ENCODE measurements at regions not wholly inside any gene's neighbourhood (a gene's known extent, or its start where the extent isn't known, plus 50 kb on each side); places are given as distances from the start of the nearest gene placed in this dataset.

GRCh38 chr22:49100316-49100715 lies 727.4 kb downstream of the BRD1 start:
- no peaks in the 10 kb centered on the region for H3K79me1 ChIP-seq (ENCODE audit: low read depth in 1 of 2, low read length in 2 of 2)
- H2AK9ac ChIP-seq (replicated peaks; ENCODE audit: low read depth, low read length, poor library complexity): no peak overlapping the region
- H4K8ac ChIP-seq (ENCODE audit: low read depth in 2 of 2, low read length in 2 of 2): no peak overlapping the region
- no TSS peak for BruUV-seq (replicated peaks)
- no peak overlapping the region for H3K4me3 ChIP-seq (ENCODE audit: insufficient read depth, low read depth, low read length)
- no peaks in the 10 kb centered on the region for H3K36me3 ChIP-seq (ENCODE audit: control insufficient read depth, insufficient read depth, low read length)
- H3K4ac ChIP-seq (ENCODE audit: low read depth, low read length): no peak overlapping the region
- 55% methylated on average over 8 of the region's 9 CpGs; no CpG with 5 or more reads in 1 of the 2 experiments for WGBS, 2 experiments (ENCODE audit: extremely low coverage in 2 of 2, insufficient read length in 1 of 2)
- H2BK5ac ChIP-seq (ENCODE audit: low read depth, low read length, poor library complexity, severe bottlenecking): no peak overlapping the region
- no peak overlapping the region for H2BK15ac ChIP-seq (ENCODE audit: low read depth, low read length)
- H3K27ac ChIP-seq (ENCODE audit: insufficient read depth, low read length): no peak overlapping the region
- peaks cover 46% of the 10 kb centered on the region for H3K9me3 ChIP-seq (ENCODE audit: control insufficient read depth, insufficient read depth, low read length)
- H2BK120ac ChIP-seq (ENCODE audit: low read depth, low read length): no peak overlapping the region
- POLR2A ChIA-PET (ENCODE audit: unreplicated experiment): no interaction called here
- dilution Hi-C loops (cut with HindIII; ENCODE audit: low sequenced_read_pairs, unreplicated experiment) (no loop called here), in situ Hi-C loops (cut with MboI; ENCODE audit: low sequenced_read_pairs) (no loop called here), intact Hi-C loops (cut with micrococcal nuclease) (no loop called here)
- H4K20me1 ChIP-seq (ENCODE audit: insufficient read depth, low read length): no peaks in the 10 kb centered on the region
- H2BK20ac ChIP-seq (ENCODE audit: low read depth, low read length): no peak overlapping the region
- CTCF ChIA-PET: no interaction called here
- no peak overlapping the region for H2AK5ac ChIP-seq (ENCODE audit: low read depth, low read length)
- no peaks in the 10 kb centered on the region for H3K27me3 ChIP-seq (ENCODE audit: control insufficient read depth, insufficient read depth, low read length)
- H3K23ac ChIP-seq (ENCODE audit: low read depth, low read length): no peak overlapping the region
- H3K56ac ChIP-seq (ENCODE audit: extremely low read depth, insufficient read depth, low read length): no peak overlapping the region
- H3K9ac ChIP-seq (ENCODE audit: low read depth, low read length): no peak overlapping the region
- ATAC-seq (ENCODE audit: low read depth) (no peak), DNase-seq (no peak)
- no peak overlapping the region for H3K18ac ChIP-seq (ENCODE audit: low read depth, low read length)
- no peak overlapping the region for H3K4me2 ChIP-seq (ENCODE audit: low read depth, low read length)
- H3K4me1 ChIP-seq (ENCODE audit: control insufficient read depth, insufficient read depth, low read length): no peaks in the 10 kb centered on the region
- H4K91ac ChIP-seq (ENCODE audit: insufficient read depth, low read depth, low read length): no peak overlapping the region
- H2AFZ ChIP-seq (replicated peaks; ENCODE audit: low read length, poor library complexity): no peak overlapping the region
- no peak overlapping the region for H3K14ac ChIP-seq (replicated peaks; ENCODE audit: low read depth, low read length)
- no peak overlapping the region for H4K5ac ChIP-seq (ENCODE audit: low read depth, low read length)
- H3K9me1 ChIP-seq (ENCODE audit: insufficient read depth, low read length): no peaks in the 10 kb centered on the region
- no peak for TF ChIP-seq USF2 (IDR thresholded peaks at IDR 0.05; ENCODE audit: low read depth, low read length)
- no peak for TF ChIP-seq RCOR1 (IDR thresholded peaks at IDR 0.05; ENCODE audit: insufficient replicate concordance, low read length)
- TF ChIP-seq NFE2L2 (IDR thresholded peaks at IDR 0.05; ENCODE audit: low read depth, low read length): no peak
- TF ChIP-seq SMC3 (IDR thresholded peaks at IDR 0.05; ENCODE audit: low read depth, low read length): no peak

All from IMR-90 (cell line).